ENCODE measurements at regions not wholly inside any gene's neighbourhood (a gene's known extent, or its start where the extent isn't known, plus 50 kb on each side); places are given as distances from the start of the nearest gene placed in this dataset.
"Not testable (repeated sequence)": the region's sequence is repeated elsewhere in the genome, so short reads cannot be mapped to it uniquely, and the experiment has no call there.

- Mint-ChIP-seq H3K36me3 (ENCODE audit: low read depth) (peaks cover 11% of the 10 kb centered on the region), H3K4me3 (peak overlapping the region; percentile 85), H3K27me3 (ENCODE audit: low read depth) (peaks cover 12% of the 10 kb centered on the region), H3K9me3 (peaks cover 27% of the 10 kb centered on the region), H3K27ac (peak overlapping the region; percentile 88), H3K4me1 (ENCODE audit: low read depth) (peaks cover 30% of the 10 kb centered on the region)
- peak; percentile 12 for DNase-seq (ENCODE audit: low spot score)
Observed at GRCh38 chr16:26614237-26614841, 452.4 kb upstream of the C16orf82 start.

- H3K27ac Mint-ChIP-seq = no peak overlapping the region
- no peak overlapping the region for H3K4me3 Mint-ChIP-seq
- peaks cover 33% of the 10 kb centered on the region for H3K27me3 Mint-ChIP-seq (ENCODE audit: low read depth)
- H3K36me3 Mint-ChIP-seq (ENCODE audit: low read depth) = peaks cover 20% of the 10 kb centered on the region
- no peak for DNase-seq (ENCODE audit: low spot score)
- peaks cover 20% of the 10 kb centered on the region for H3K4me1 Mint-ChIP-seq (ENCODE audit: low read depth)
- H3K9me3 Mint-ChIP-seq = peaks cover 48% of the 10 kb centered on the region
Observed at GRCh38 chr16:26623442-26623841, 443.3 kb upstream of the C16orf82 start.

GRCh38 chr16:26627958-26628357 lies 438.8 kb upstream of the C16orf82 start:
- Mint-ChIP-seq H3K27me3 (ENCODE audit: low read depth) (peaks cover 14% of the 10 kb centered on the region), H3K4me1 (ENCODE audit: low read depth) (peaks cover 6% of the 10 kb centered on the region), H3K9me3 (peaks cover 68% of the 10 kb centered on the region), H3K4me3 (no peak overlapping the region), H3K36me3 (ENCODE audit: low read depth) (peaks cover 17% of the 10 kb centered on the region), H3K27ac (no peak overlapping the region)
- no peak for DNase-seq (ENCODE audit: low spot score)

GRCh38 chr16:26631365-26631764 lies 435.4 kb upstream of the C16orf82 start:
- not testable (repeated sequence) for H3K4me3 Mint-ChIP-seq; DNase-seq (ENCODE audit: low spot score); H3K27ac Mint-ChIP-seq; H3K4me1 Mint-ChIP-seq (ENCODE audit: low read depth)
- peaks cover 70% of the 10 kb centered on the region for H3K9me3 Mint-ChIP-seq
- H3K36me3 Mint-ChIP-seq (ENCODE audit: low read depth) = peaks cover 14% of the 10 kb centered on the region
- H3K27me3 Mint-ChIP-seq (ENCODE audit: low read depth) = peaks cover 14% of the 10 kb centered on the region

- no peak overlapping the region for H3K27ac Mint-ChIP-seq
Observed at GRCh38 chr16:26642047-26642664, 424.6 kb upstream of the C16orf82 start.

GRCh38 chr16:26643519-26643918 lies 423.2 kb upstream of the C16orf82 start:
- H3K27me3 Mint-ChIP-seq (ENCODE audit: low read depth) = no peaks in the 10 kb centered on the region
- H3K4me3 Mint-ChIP-seq = peak overlapping the region; percentile 7
- DNase-seq (ENCODE audit: low spot score) = no peak
- H3K4me1 Mint-ChIP-seq (ENCODE audit: low read depth) = peaks cover 34% of the 10 kb centered on the region
- H3K36me3 Mint-ChIP-seq (ENCODE audit: low read depth) = peaks cover 2% of the 10 kb centered on the region
- no peaks in the 10 kb centered on the region for H3K9me3 Mint-ChIP-seq
- peak overlapping the region; percentile 75 for H3K27ac Mint-ChIP-seq

More at GRCh38 chr16:26642047-26642664, 424.6 kb upstream of the C16orf82 start:
- DNase-seq (ENCODE audit: low spot score) = no peak
- peaks cover 34% of the 10 kb centered on the region for H3K4me1 Mint-ChIP-seq (ENCODE audit: low read depth)
- no peaks in the 10 kb centered on the region for H3K9me3 Mint-ChIP-seq
- H3K36me3 Mint-ChIP-seq (ENCODE audit: low read depth) = peaks cover 2% of the 10 kb centered on the region
- no peaks in the 10 kb centered on the region for H3K27me3 Mint-ChIP-seq (ENCODE audit: low read depth)
- no peak overlapping the region for H3K4me3 Mint-ChIP-seq

- H3K9me3 Mint-ChIP-seq = no peaks in the 10 kb centered on the region
- H3K4me3 Mint-ChIP-seq = peak overlapping the region; percentile 55
- peaks cover 34% of the 10 kb centered on the region for H3K4me1 Mint-ChIP-seq (ENCODE audit: low read depth)
- no peaks in the 10 kb centered on the region for H3K27me3 Mint-ChIP-seq (ENCODE audit: low read depth)
- DNase-seq (ENCODE audit: low spot score) = no peak
- no peak overlapping the region for H3K27ac Mint-ChIP-seq
- peaks cover 2% of the 10 kb centered on the region for H3K36me3 Mint-ChIP-seq (ENCODE audit: low read depth)
Observed at GRCh38 chr16:26644912-26645543, 421.7 kb upstream of the C16orf82 start.

- no peak overlapping the region for H3K27ac Mint-ChIP-seq
- H3K36me3 Mint-ChIP-seq (ENCODE audit: low read depth) = peaks cover 2% of the 10 kb centered on the region
- H3K4me3 Mint-ChIP-seq = peak overlapping the region; percentile 33
- no peaks in the 10 kb centered on the region for H3K27me3 Mint-ChIP-seq (ENCODE audit: low read depth)
- peaks cover 32% of the 10 kb centered on the region for H3K4me1 Mint-ChIP-seq (ENCODE audit: low read depth)
- H3K9me3 Mint-ChIP-seq = no peaks in the 10 kb centered on the region
- peak; percentile 51 for DNase-seq (ENCODE audit: low spot score)
Observed at GRCh38 chr16:26645614-26646013, 421.1 kb upstream of the C16orf82 start.

- H3K36me3 Mint-ChIP-seq (ENCODE audit: low read depth) = peaks cover 2% of the 10 kb centered on the region
Observed at GRCh38 chr16:26647870-26648269, 418.9 kb upstream of the C16orf82 start.

GRCh38 chr16:26648851-26649250 lies 417.9 kb upstream of the C16orf82 start:
- no peak for DNase-seq (ENCODE audit: low spot score)
- peaks cover 3% of the 10 kb centered on the region for H3K27me3 Mint-ChIP-seq (ENCODE audit: low read depth)
- H3K27ac Mint-ChIP-seq = no peak overlapping the region
- peaks cover 17% of the 10 kb centered on the region for H3K4me1 Mint-ChIP-seq (ENCODE audit: low read depth)
- H3K36me3 Mint-ChIP-seq (ENCODE audit: low read depth) = no peaks in the 10 kb centered on the region
- H3K4me3 Mint-ChIP-seq = no peak overlapping the region
- H3K9me3 Mint-ChIP-seq = no peaks in the 10 kb centered on the region

More at GRCh38 chr16:26647870-26648269, 418.9 kb upstream of the C16orf82 start:
- peaks cover 27% of the 10 kb centered on the region for H3K4me1 Mint-ChIP-seq (ENCODE audit: low read depth)
- no peak overlapping the region for H3K4me3 Mint-ChIP-seq
- no peak overlapping the region for H3K27ac Mint-ChIP-seq
- no peak for DNase-seq (ENCODE audit: low spot score)
- no peaks in the 10 kb centered on the region for H3K9me3 Mint-ChIP-seq
- peaks cover 3% of the 10 kb centered on the region for H3K27me3 Mint-ChIP-seq (ENCODE audit: low read depth)

- H3K4me3 Mint-ChIP-seq = no peak overlapping the region
- H3K27me3 Mint-ChIP-seq (ENCODE audit: low read depth) = peaks cover 4% of the 10 kb centered on the region
- H3K9me3 Mint-ChIP-seq = no peaks in the 10 kb centered on the region
Observed at GRCh38 chr16:26649381-26650045, 417.2 kb upstream of the C16orf82 start.

GRCh38 chr16:26651464-26651863 lies 415.3 kb upstream of the C16orf82 start:
- DNase-seq (ENCODE audit: low spot score) = no peak
- H3K4me3 Mint-ChIP-seq = no peak overlapping the region
- H3K36me3 Mint-ChIP-seq (ENCODE audit: low read depth) = no peaks in the 10 kb centered on the region
- H3K4me1 Mint-ChIP-seq (ENCODE audit: low read depth) = no peaks in the 10 kb centered on the region
- H3K27ac Mint-ChIP-seq = no peak overlapping the region
- H3K9me3 Mint-ChIP-seq = no peaks in the 10 kb centered on the region
- H3K27me3 Mint-ChIP-seq (ENCODE audit: low read depth) = peaks cover 18% of the 10 kb centered on the region

More at GRCh38 chr16:26649381-26650045, 417.2 kb upstream of the C16orf82 start:
- H3K36me3 Mint-ChIP-seq (ENCODE audit: low read depth) = no peaks in the 10 kb centered on the region
- H3K27ac Mint-ChIP-seq = no peak overlapping the region
- H3K4me1 Mint-ChIP-seq (ENCODE audit: low read depth) = peaks cover 11% of the 10 kb centered on the region
- no peak for DNase-seq (ENCODE audit: low spot score)

- Mint-ChIP-seq H3K27me3 (ENCODE audit: low read depth) (peaks cover 22% of the 10 kb centered on the region), H3K4me1 (ENCODE audit: low read depth) (no peaks in the 10 kb centered on the region), H3K36me3 (ENCODE audit: low read depth) (no peaks in the 10 kb centered on the region), H3K4me3 (no peak overlapping the region), H3K27ac (no peak overlapping the region), H3K9me3 (no peaks in the 10 kb centered on the region)
- DNase-seq (ENCODE audit: low spot score) = no peak
Observed at GRCh38 chr16:26651884-26652283, 414.8 kb upstream of the C16orf82 start.

GRCh38 chr16:26658486-26658885 lies 408.2 kb upstream of the C16orf82 start:
- Mint-ChIP-seq H3K4me1 (ENCODE audit: low read depth) (peaks cover 2% of the 10 kb centered on the region), H3K27me3 (ENCODE audit: low read depth) (peaks cover 34% of the 10 kb centered on the region), H3K36me3 (ENCODE audit: low read depth) (no peaks in the 10 kb centered on the region), H3K4me3 (no peak overlapping the region), H3K27ac (no peak overlapping the region), H3K9me3 (no peaks in the 10 kb centered on the region)
- no peak for DNase-seq (ENCODE audit: low spot score)

Data from T-helper 2 cell treated with Interferon-gamma antibody and Interleukin-4, amounts not matched to agents 5 μg/mL and 100 μg/mL, for 36 hours (primary cell).